ENCODE measurements at regions not wholly inside any gene's neighbourhood (a gene's known extent, or its start where the extent isn't known, plus 50 kb on each side); places are given as distances from the start of the nearest gene placed in this dataset.

DNA sequence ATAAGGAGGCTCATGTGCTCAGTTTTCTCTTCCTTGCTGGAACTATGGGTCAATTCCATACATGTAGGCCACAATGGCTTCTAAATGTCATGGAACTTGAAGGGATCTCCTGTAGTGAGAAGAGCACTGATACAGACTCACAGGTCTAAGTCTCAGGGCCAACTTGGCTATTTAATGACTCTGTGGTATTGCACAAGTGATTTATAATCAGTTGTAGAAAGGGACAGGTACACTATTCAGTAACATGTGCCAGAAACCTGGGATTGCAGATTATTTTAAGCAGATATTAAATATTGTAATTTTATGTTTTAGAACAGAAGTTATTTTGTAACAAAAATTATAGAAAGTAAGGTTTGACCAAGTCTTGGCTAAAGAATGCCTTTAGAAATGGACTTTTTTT, 241.5 kb upstream of the PIK3R1 start:
- no peaks in the 10 kb centered on the region for H3K9me1 ChIP-seq (replicated peaks; ENCODE audit: control insufficient read depth, extremely low read depth, insufficient read depth, low read length)
- FAIRE-seq (no peak), DNase-seq (ENCODE audit: low read depth, low spot score) (no peak)
- no peak overlapping the region for H3K4me2 ChIP-seq (ENCODE audit: insufficient read depth, low read length)
- no peak overlapping the region for H3K9ac ChIP-seq (replicated peaks; ENCODE audit: extremely low read depth, insufficient read depth, low read length)
- dilution Hi-C loops (cut with MboI; ENCODE audit: extremely low pct_ligation_motif_present, low sequenced_read_pairs) (no loop called here), intact Hi-C loops (cut with micrococcal nuclease) (no loop called here)
- H3K9me3 ChIP-seq (replicated peaks; ENCODE audit: control insufficient read depth, insufficient read depth, low read length): no peaks in the 10 kb centered on the region
- POLR2A ChIA-PET: no interaction called here
- no peaks in the 10 kb centered on the region for H3K36me3 ChIP-seq (ENCODE audit: control insufficient read depth in 2 of 2, extremely low read depth in 1 of 2, insufficient read depth in 2 of 2, low read length in 2 of 2)
- BruUV-seq (replicated peaks): no TSS peak
- TF ChIP-seq JUN (IDR thresholded peaks at IDR 0.05; ENCODE audit: borderline replicate concordance, insufficient read depth, insufficient read length, low read depth): no peak
- no peak for TF ChIP-seq POLR2AphosphoS5 (IDR thresholded peaks at IDR 0.05; ENCODE audit: insufficient read depth, low read depth, low read length)
- no peak for TF ChIP-seq EZH2 (IDR thresholded peaks at IDR 0.05; ENCODE audit: borderline replicate concordance, low read depth, low read length, severe bottlenecking)
- TF ChIP-seq, protein P1, sequence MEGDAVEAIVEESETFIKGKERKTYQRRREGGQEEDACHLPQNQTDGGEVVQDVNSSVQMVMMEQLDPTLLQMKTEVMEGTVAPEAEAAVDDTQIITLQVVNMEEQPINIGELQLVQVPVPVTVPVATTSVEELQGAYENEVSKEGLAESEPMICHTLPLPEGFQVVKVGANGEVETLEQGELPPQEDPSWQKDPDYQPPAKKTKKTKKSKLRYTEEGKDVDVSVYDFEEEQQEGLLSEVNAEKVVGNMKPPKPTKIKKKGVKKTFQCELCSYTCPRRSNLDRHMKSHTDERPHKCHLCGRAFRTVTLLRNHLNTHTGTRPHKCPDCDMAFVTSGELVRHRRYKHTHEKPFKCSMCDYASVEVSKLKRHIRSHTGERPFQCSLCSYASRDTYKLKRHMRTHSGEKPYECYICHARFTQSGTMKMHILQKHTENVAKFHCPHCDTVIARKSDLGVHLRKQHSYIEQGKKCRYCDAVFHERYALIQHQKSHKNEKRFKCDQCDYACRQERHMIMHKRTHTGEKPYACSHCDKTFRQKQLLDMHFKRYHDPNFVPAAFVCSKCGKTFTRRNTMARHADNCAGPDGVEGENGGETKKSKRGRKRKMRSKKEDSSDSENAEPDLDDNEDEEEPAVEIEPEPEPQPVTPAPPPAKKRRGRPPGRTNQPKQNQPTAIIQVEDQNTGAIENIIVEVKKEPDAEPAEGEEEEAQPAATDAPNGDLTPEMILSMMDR (IDR thresholded peaks at IDR 0.05; ENCODE audit: extremely low read depth in 1 of 2, insufficient read depth in 1 of 2, low read depth in 1 of 2, low read length in 2 of 2): no peak
- TF ChIP-seq POLR2A (IDR thresholded peaks at IDR 0.05; ENCODE audit: low read depth, low read length): no peak
- no peak overlapping the region for H3K27ac ChIP-seq (ENCODE audit: insufficient read depth, low read depth, low read length)
- CTCF ChIA-PET: no interaction called here
- no peaks in the 10 kb centered on the region for H3K79me2 ChIP-seq (ENCODE audit: control insufficient read depth, insufficient read depth, low read length)
- no peak overlapping the region for H2AFZ ChIP-seq (ENCODE audit: low read depth, low read length)
- no peaks in the 10 kb centered on the region for H3K27me3 ChIP-seq (ENCODE audit: control insufficient read depth in 2 of 2, insufficient read depth in 2 of 2, low read length in 2 of 2)
- H3K4me3 ChIP-seq (replicated peaks in 1 of 3; ENCODE audit: insufficient read depth in 1 of 3, low read depth in 1 of 3, low read length in 3 of 3): no peak overlapping the region
- no peaks in the 10 kb centered on the region for H4K20me1 ChIP-seq (replicated peaks; ENCODE audit: control insufficient read depth, extremely low read depth, insufficient read depth, low read length)
- H3K4me1 ChIP-seq (ENCODE audit: control insufficient read depth, extremely low read depth, insufficient read depth, low read length): no peaks in the 10 kb centered on the region

Data from endothelial cell of umbilical vein (primary cell).